ENCODE measurements at regions not wholly inside any gene's neighbourhood (a gene's known extent, or its start where the extent isn't known, plus 50 kb on each side); places are given as distances from the start of the nearest gene placed in this dataset.

DNA sequence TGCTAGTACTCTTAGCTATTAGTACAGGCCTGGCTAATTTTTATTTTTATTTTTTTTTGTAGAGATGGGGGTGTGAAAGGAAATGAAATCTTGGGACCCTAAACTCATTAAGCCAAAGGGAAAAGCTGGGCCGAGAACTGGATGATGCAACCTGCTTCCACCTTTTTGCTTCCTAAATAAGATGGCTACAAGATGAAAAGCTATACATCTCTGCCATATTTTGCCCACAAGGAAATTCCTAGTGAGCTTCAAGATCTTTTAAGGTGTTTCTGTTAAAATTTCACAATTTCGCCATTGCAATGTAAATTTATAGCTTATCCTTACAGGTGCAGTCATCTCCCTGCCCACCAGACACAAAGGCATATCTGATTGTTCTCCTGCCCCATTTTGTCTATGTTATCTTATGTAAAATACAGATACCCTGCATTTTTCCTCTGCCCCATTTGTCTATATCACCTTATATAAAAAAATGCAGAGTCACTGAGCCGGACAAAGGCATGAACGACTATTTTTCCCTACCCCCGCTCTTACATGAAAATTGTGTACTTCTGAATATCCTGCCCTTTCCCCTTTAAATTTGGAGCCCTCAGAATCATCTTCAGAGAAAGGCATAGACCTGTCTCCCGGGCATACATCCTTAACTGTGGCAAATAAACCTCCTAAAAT is 112.0 kb upstream of the SLC38A2 start:
- no peak for DNase-seq (ENCODE audit: low read depth in 2 of 2)
- Histone ChIP-seq H3K4me1 (ENCODE audit: control insufficient read depth, extremely low read depth, insufficient read depth, low read length) (peaks cover 5% of the 10 kb centered on the region), H3K36me3 (ENCODE audit: control insufficient read depth, insufficient read depth, low read length) (no peaks in the 10 kb centered on the region), H3K27me3 (ENCODE audit: control insufficient read depth, insufficient read depth, low read length) (no peaks in the 10 kb centered on the region), H3K9ac (ENCODE audit: insufficient read depth, low read length) (no peak overlapping the region), H3K27ac (ENCODE audit: insufficient read depth, low read length) (no peak overlapping the region), H3K4me3 (replicated peaks in 1 of 4; ENCODE audit: control extremely low read depth in 1 of 4, insufficient read depth in 1 of 4, low read depth in 3 of 4, low read length in 4 of 4) (no peak overlapping the region), H3K9me3 (ENCODE audit: control insufficient read depth, insufficient read depth, low read depth, low read length) (no peaks in the 10 kb centered on the region), H3K4me2 (ENCODE audit: extremely low read depth, insufficient read depth, low read length) (no peak overlapping the region), H3K79me2 (ENCODE audit: control insufficient read depth, insufficient read depth, low read length) (no peaks in the 10 kb centered on the region), H4K20me1 (ENCODE audit: control insufficient read depth, extremely low read depth, insufficient read depth, low read length) (no peaks in the 10 kb centered on the region), H2AFZ (ENCODE audit: low read length) (no peak overlapping the region)
- no peak for TF ChIP-seq EZH2 (IDR thresholded peaks at IDR 0.05; ENCODE audit: low read length, missing control alignments)
- TF ChIP-seq, protein P1, sequence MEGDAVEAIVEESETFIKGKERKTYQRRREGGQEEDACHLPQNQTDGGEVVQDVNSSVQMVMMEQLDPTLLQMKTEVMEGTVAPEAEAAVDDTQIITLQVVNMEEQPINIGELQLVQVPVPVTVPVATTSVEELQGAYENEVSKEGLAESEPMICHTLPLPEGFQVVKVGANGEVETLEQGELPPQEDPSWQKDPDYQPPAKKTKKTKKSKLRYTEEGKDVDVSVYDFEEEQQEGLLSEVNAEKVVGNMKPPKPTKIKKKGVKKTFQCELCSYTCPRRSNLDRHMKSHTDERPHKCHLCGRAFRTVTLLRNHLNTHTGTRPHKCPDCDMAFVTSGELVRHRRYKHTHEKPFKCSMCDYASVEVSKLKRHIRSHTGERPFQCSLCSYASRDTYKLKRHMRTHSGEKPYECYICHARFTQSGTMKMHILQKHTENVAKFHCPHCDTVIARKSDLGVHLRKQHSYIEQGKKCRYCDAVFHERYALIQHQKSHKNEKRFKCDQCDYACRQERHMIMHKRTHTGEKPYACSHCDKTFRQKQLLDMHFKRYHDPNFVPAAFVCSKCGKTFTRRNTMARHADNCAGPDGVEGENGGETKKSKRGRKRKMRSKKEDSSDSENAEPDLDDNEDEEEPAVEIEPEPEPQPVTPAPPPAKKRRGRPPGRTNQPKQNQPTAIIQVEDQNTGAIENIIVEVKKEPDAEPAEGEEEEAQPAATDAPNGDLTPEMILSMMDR (conservative IDR thresholded peaks at IDR 0.05 in 1 of 2, IDR thresholded peaks at IDR 0.05 in 1 of 2; ENCODE audit: low read depth in 1 of 2, low read length in 2 of 2): no peak

GRCh38 chr12:46483572-46484395 is 111.2 kb upstream of the SLC38A2 start:
- DNase-seq (ENCODE audit: low read depth in 2 of 2): peak; percentile 26 to 74
- H4K20me1 ChIP-seq (ENCODE audit: control insufficient read depth, extremely low read depth, insufficient read depth, low read length): no peaks in the 10 kb centered on the region
- no peak overlapping the region for H3K4me2 ChIP-seq (ENCODE audit: extremely low read depth, insufficient read depth, low read length)

DNA sequence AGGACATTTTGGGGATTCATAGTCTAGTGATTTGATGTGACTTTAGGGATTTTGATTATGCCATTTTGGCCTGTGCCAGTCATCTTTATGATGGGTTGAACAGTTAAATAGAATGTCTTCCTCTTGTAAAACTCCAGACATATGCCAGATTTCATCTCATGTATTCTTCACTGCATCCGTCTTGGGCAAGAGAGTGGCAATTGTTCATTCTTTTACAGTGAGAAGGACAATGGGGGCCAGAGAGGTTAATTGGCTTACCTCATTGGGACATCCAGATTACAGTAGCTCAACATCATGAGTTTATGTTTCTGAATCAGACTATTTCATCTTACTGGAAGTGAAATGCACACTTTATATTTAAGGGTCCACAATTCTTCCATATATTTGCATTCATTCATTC is 108.2 kb upstream of the SLC38A2 start:
- Histone ChIP-seq H3K9ac (ENCODE audit: insufficient read depth, low read length) (no peak overlapping the region), H3K36me3 (ENCODE audit: control insufficient read depth, insufficient read depth, low read length) (no peaks in the 10 kb centered on the region), H3K27ac (ENCODE audit: insufficient read depth, low read length) (no peak overlapping the region), H3K27me3 (ENCODE audit: control insufficient read depth, insufficient read depth, low read length) (no peaks in the 10 kb centered on the region), H3K79me2 (ENCODE audit: control insufficient read depth, insufficient read depth, low read length) (no peaks in the 10 kb centered on the region), H3K4me1 (ENCODE audit: control insufficient read depth, extremely low read depth, insufficient read depth, low read length) (peaks cover 8% of the 10 kb centered on the region), H2AFZ (ENCODE audit: low read length) (no peak overlapping the region), H3K4me3 (replicated peaks in 1 of 4; ENCODE audit: control extremely low read depth in 1 of 4, insufficient read depth in 1 of 4, low read depth in 3 of 4, low read length in 4 of 4) (no peak overlapping the region), H3K4me2 (ENCODE audit: extremely low read depth, insufficient read depth, low read length) (no peak overlapping the region), H3K9me3 (ENCODE audit: control insufficient read depth, insufficient read depth, low read depth, low read length) (no peaks in the 10 kb centered on the region), H4K20me1 (ENCODE audit: control insufficient read depth, extremely low read depth, insufficient read depth, low read length) (no peaks in the 10 kb centered on the region)
- no peak for TF ChIP-seq EZH2 (IDR thresholded peaks at IDR 0.05; ENCODE audit: low read length, missing control alignments)
- TF ChIP-seq, protein P1 (conservative IDR thresholded peaks at IDR 0.05 in 1 of 2, IDR thresholded peaks at IDR 0.05 in 1 of 2; ENCODE audit: low read depth in 1 of 2, low read length in 2 of 2): no peak
- no peak for DNase-seq (ENCODE audit: low read depth in 2 of 2)

More at GRCh38 chr12:46483572-46484395, 111.2 kb upstream of the SLC38A2 start:
- Histone ChIP-seq H3K4me3 (replicated peaks in 1 of 4; ENCODE audit: control extremely low read depth in 1 of 4, insufficient read depth in 1 of 4, low read depth in 3 of 4, low read length in 4 of 4) (no peak overlapping the region), H3K27me3 (ENCODE audit: control insufficient read depth, insufficient read depth, low read length) (no peaks in the 10 kb centered on the region), H3K4me1 (ENCODE audit: control insufficient read depth, extremely low read depth, insufficient read depth, low read length) (peaks cover 5% of the 10 kb centered on the region), H3K9me3 (ENCODE audit: control insufficient read depth, insufficient read depth, low read depth, low read length) (no peaks in the 10 kb centered on the region), H3K79me2 (ENCODE audit: control insufficient read depth, insufficient read depth, low read length) (no peaks in the 10 kb centered on the region), H3K9ac (ENCODE audit: insufficient read depth, low read length) (no peak overlapping the region), H3K36me3 (ENCODE audit: control insufficient read depth, insufficient read depth, low read length) (no peaks in the 10 kb centered on the region), H3K27ac (ENCODE audit: insufficient read depth, low read length) (no peak overlapping the region), H2AFZ (ENCODE audit: low read length) (no peak overlapping the region)
- no peak for TF ChIP-seq EZH2 (IDR thresholded peaks at IDR 0.05; ENCODE audit: low read length, missing control alignments)
- TF ChIP-seq, protein P1 (conservative IDR thresholded peaks at IDR 0.05 in 1 of 2, IDR thresholded peaks at IDR 0.05 in 1 of 2; ENCODE audit: low read depth in 1 of 2, low read length in 2 of 2): no peak
